ENCODE measurements at regions not wholly inside any gene's neighbourhood (a gene's known extent, or its start where the extent isn't known, plus 50 kb on each side); places are given as distances from the start of the nearest gene placed in this dataset.

GRCh38 chr6:125508793-125509192 is 207.0 kb upstream of the HDDC2 start:
- TF ChIP-seq, protein P1, sequence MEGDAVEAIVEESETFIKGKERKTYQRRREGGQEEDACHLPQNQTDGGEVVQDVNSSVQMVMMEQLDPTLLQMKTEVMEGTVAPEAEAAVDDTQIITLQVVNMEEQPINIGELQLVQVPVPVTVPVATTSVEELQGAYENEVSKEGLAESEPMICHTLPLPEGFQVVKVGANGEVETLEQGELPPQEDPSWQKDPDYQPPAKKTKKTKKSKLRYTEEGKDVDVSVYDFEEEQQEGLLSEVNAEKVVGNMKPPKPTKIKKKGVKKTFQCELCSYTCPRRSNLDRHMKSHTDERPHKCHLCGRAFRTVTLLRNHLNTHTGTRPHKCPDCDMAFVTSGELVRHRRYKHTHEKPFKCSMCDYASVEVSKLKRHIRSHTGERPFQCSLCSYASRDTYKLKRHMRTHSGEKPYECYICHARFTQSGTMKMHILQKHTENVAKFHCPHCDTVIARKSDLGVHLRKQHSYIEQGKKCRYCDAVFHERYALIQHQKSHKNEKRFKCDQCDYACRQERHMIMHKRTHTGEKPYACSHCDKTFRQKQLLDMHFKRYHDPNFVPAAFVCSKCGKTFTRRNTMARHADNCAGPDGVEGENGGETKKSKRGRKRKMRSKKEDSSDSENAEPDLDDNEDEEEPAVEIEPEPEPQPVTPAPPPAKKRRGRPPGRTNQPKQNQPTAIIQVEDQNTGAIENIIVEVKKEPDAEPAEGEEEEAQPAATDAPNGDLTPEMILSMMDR (IDR thresholded peaks at IDR 0.05): no peak
- TF ChIP-seq POLR2A (IDR thresholded peaks at IDR 0.05): no peak

Measured in lower leg skin (tissue), 3 donors.